Progenitor cell of endocrine pancreas (in vitro differentiated cells): ENCODE measurements at regions not wholly inside any gene's neighbourhood (a gene's known extent, or its start where the extent isn't known, plus 50 kb on each side); places are given as distances from the start of the nearest gene placed in this dataset.

Experiments
- DNase-seq: peaks from one replicate; pipeline ENCODE4 v3.0.0; 2021; ENCODE audit warnings: low spot score; ENCODE audit not compliant: unreplicated experiment
- H3K27ac Mint-ChIP-seq: 2 replicates; pipeline ENCODE4 v1.8.0; 2021; ENCODE audit warnings: mild to moderate bottlenecking, moderate library complexity, mixed read lengths
- H3K27me3 Mint-ChIP-seq: 2 replicates; pipeline ENCODE4 v1.8.0; 2021; ENCODE audit warnings: mixed read lengths
- H3K36me3 Mint-ChIP-seq: 2 replicates; pipeline ENCODE4 v1.8.0; 2022; ENCODE audit warnings: mixed read lengths; ENCODE audit not compliant: insufficient read depth
- H3K4me1 Mint-ChIP-seq: 2 replicates; pipeline ENCODE4 v1.8.0; 2021; ENCODE audit warnings: low read depth, mixed read lengths
- H3K4me3 Mint-ChIP-seq: 2 replicates; pipeline ENCODE4 v1.8.0; 2021; ENCODE audit warnings: low read depth, mild to moderate bottlenecking, moderate library complexity, mixed read lengths
- H3K9me3 Mint-ChIP-seq: 2 replicates; pipeline ENCODE4 v1.8.0; 2021; ENCODE audit warnings: low read depth, mixed read lengths
- TF ChIP-seq, protein P1 (sequence below): fragments of 200-600 bp; sonication (generic); IDR thresholded peaks from one replicate; pipeline ENCODE4 v1.5.0; 2021; ENCODE audit warnings: antibody characterized with exemption, mild to moderate bottlenecking; ENCODE audit not compliant: unreplicated experiment

- no peak overlapping the region for H3K27ac Mint-ChIP-seq
- H3K4me3 Mint-ChIP-seq, result no peak overlapping the region
- TF ChIP-seq, protein P1, sequence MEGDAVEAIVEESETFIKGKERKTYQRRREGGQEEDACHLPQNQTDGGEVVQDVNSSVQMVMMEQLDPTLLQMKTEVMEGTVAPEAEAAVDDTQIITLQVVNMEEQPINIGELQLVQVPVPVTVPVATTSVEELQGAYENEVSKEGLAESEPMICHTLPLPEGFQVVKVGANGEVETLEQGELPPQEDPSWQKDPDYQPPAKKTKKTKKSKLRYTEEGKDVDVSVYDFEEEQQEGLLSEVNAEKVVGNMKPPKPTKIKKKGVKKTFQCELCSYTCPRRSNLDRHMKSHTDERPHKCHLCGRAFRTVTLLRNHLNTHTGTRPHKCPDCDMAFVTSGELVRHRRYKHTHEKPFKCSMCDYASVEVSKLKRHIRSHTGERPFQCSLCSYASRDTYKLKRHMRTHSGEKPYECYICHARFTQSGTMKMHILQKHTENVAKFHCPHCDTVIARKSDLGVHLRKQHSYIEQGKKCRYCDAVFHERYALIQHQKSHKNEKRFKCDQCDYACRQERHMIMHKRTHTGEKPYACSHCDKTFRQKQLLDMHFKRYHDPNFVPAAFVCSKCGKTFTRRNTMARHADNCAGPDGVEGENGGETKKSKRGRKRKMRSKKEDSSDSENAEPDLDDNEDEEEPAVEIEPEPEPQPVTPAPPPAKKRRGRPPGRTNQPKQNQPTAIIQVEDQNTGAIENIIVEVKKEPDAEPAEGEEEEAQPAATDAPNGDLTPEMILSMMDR, result no peak
- no peak for DNase-seq
- no peaks in the 10 kb centered on the region for H3K9me3 Mint-ChIP-seq
- H3K27me3 Mint-ChIP-seq, result peaks cover 38% of the 10 kb centered on the region
- H3K4me1 Mint-ChIP-seq, result peaks cover 13% of the 10 kb centered on the region
- no peaks in the 10 kb centered on the region for H3K36me3 Mint-ChIP-seq
These were observed 57.5 kb downstream of the MAGEF1 start for GRCh38 chr3:184654375-184654774.

DNA sequence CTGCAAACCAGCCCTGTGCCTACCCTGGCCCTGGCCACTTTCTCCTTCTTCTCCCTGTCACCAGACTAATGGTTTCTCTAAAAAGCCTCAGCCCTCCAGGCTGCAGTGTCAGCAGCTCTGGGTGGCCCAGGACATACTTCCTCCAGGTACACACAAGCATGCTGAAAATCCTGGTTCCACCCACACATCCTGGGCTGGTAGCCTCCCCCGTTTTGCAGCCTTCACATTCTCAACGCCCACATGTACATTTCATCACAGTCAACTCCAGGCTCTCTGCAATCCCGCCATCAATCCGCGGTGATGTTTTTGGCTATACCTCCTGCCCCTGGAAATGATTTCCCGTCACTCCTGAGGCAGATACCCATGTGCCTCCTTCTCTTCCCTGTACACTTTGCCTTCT is 59.4 kb downstream of the MAGEF1 start:
- TF ChIP-seq, protein P1, result no peak
- Mint-ChIP-seq H3K27me3 (peaks cover 41% of the 10 kb centered on the region), H3K4me1 (peaks cover 10% of the 10 kb centered on the region), H3K4me3 (no peak overlapping the region), H3K36me3 (no peaks in the 10 kb centered on the region), H3K27ac (no peak overlapping the region), H3K9me3 (no peaks in the 10 kb centered on the region)
- DNase-seq, result no peak

DNA sequence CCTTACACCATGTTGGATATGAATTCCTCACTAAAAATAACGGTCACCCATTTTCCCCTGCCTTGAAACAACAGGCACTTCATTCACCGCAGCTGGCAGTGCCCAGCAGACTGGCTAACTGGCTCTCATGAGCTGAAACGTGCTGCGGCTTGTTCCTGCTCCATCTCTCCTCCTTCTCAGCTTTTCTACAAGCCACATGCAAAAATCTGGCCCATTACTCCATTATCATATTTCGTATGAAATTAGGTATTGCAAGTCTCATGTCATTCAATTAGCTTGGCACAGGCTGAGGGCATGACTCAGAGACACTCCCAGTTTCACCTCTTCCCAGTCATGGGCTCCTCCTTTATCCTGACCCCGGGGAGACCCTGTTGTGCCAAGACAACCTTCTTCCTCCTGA is 60.0 kb downstream of the MAGEF1 start:
- H3K4me3 Mint-ChIP-seq, result no peak overlapping the region
- no peak for DNase-seq
- no peaks in the 10 kb centered on the region for H3K9me3 Mint-ChIP-seq
- TF ChIP-seq, protein P1, result no peak
- H3K27ac Mint-ChIP-seq, result no peak overlapping the region
- H3K4me1 Mint-ChIP-seq, result peaks cover 6% of the 10 kb centered on the region
- no peaks in the 10 kb centered on the region for H3K36me3 Mint-ChIP-seq
- H3K27me3 Mint-ChIP-seq, result peaks cover 37% of the 10 kb centered on the region

DNA sequence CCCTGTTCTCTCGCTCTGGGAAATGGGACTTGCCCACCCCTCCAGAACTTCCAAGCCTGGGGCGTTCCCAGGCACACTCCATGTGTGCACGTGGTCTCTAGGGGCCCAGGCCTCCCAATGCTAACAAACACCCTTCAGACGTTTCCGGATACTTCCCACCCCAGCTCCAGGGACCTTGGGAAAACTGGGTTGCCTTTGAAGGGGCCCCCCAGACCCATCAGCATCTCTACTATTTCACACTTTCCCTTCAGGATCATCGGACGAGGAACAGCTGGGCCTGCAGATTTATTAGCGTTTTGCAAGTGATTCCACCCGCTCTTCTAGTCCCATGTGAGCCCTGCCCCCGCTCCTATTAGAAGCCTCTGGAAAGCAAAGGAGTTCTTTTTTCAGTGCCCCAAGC is 63.2 kb downstream of the MAGEF1 start:
- Mint-ChIP-seq H3K4me1 (peaks cover 20% of the 10 kb centered on the region), H3K36me3 (no peaks in the 10 kb centered on the region), H3K27me3 (peaks cover 43% of the 10 kb centered on the region), H3K4me3 (no peak overlapping the region), H3K27ac (no peak overlapping the region), H3K9me3 (no peaks in the 10 kb centered on the region)
- no peak for DNase-seq
- TF ChIP-seq, protein P1, result no peak

GRCh38 chr3:184647405-184647936 is 64.4 kb downstream of the MAGEF1 start:
- Mint-ChIP-seq H3K27ac (no peak overlapping the region), H3K4me3 (no peak overlapping the region), H3K9me3 (no peaks in the 10 kb centered on the region), H3K27me3 (peaks cover 44% of the 10 kb centered on the region), H3K36me3 (no peaks in the 10 kb centered on the region), H3K4me1 (peaks cover 30% of the 10 kb centered on the region)
- no peak for DNase-seq
- TF ChIP-seq, protein P1, result no peak
